Mucosa of descending colon (tissue), 3 donors: ENCODE measurements at regions not wholly inside any gene's neighbourhood (a gene's known extent, or its start where the extent isn't known, plus 50 kb on each side); places are given as distances from the start of the nearest gene placed in this dataset.

Source experiments
- ATAC-seq: fragments of 200-7000 bp; cut with Tn5 transposase; one replicate; pipeline ENCODE4 v1.9.1; 2020; ENCODE audit warnings: mild to moderate bottlenecking, moderate library complexity
- DNase-seq, 3 donors: peaks; one replicate each; pipeline ENCODE4 v3.0.0-alpha.2; 2020
- H3K36me3 ChIP-seq: fragments of 200-600 bp; one replicate; pipeline ENCODE4 v1.8.0; 2021; ENCODE audit warnings: low read depth, mild to moderate bottlenecking
- H3K4me1 ChIP-seq: fragments of 200-600 bp; one replicate; pipeline ENCODE4 v1.8.0; 2021; ENCODE audit warnings: low read depth, mild to moderate bottlenecking
- H3K4me3 ChIP-seq: fragments of 200-600 bp; one replicate; pipeline ENCODE4 v1.8.0; 2021; ENCODE audit warnings: mild to moderate bottlenecking
- H3K9me3 ChIP-seq: fragments of 200-600 bp; one replicate; pipeline ENCODE4 v1.8.0; 2021; ENCODE audit warnings: mild to moderate bottlenecking
- intact Hi-C, 2 donors: fragments of 100-400 bp; cut with DNase I in 1 of 2; cut with micrococcal nuclease in 1 of 2; formaldehyde crosslinking; loops; one replicate each; pipeline versions ENCODE4 v1.11.0 to v1.11.1; 2022; cut with DNase I, micrococcal nuclease
- TF ChIP-seq, protein P1 (sequence below): fragments of 200-600 bp; IDR thresholded peaks from one replicate; pipeline ENCODE4 v1.8.0; 2022; ENCODE audit warnings: antibody characterized with exemption, mild to moderate bottlenecking
- donor health status: DM: no; HTN: no; CAD: no; lungs with moderate emphysema.
- donor health status: DM: no; HTN: no; CAD: no.
- donor health status: DM: no; HTN: yes; CAD: no.

DNA sequence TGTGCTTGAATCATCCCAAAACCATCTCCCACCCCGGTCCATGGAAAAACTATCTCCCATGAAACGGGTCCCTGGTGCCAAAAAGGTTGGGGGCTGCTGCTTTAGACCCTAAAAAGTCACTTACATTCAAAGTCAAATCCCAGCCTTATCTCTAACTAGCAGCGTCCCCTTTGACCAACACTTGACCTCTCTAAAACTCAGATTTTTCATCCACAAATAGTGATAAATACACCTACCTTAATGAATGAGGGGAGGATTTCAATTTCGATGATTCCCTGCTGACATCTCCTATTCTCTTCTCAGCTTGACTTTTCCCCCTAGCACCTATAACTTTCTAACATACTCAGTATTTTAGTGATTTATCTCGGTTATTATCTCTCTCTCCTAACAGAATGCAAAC lies 137.3 kb downstream of the BTG1 start:
- intact Hi-C loops: no loop called here
- ATAC-seq (no peak), DNase-seq (no peak)
- TF ChIP-seq, protein P1, sequence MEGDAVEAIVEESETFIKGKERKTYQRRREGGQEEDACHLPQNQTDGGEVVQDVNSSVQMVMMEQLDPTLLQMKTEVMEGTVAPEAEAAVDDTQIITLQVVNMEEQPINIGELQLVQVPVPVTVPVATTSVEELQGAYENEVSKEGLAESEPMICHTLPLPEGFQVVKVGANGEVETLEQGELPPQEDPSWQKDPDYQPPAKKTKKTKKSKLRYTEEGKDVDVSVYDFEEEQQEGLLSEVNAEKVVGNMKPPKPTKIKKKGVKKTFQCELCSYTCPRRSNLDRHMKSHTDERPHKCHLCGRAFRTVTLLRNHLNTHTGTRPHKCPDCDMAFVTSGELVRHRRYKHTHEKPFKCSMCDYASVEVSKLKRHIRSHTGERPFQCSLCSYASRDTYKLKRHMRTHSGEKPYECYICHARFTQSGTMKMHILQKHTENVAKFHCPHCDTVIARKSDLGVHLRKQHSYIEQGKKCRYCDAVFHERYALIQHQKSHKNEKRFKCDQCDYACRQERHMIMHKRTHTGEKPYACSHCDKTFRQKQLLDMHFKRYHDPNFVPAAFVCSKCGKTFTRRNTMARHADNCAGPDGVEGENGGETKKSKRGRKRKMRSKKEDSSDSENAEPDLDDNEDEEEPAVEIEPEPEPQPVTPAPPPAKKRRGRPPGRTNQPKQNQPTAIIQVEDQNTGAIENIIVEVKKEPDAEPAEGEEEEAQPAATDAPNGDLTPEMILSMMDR: no peak
- H3K4me3 ChIP-seq: no peak overlapping the region
- H3K9me3 ChIP-seq: no peaks in the 10 kb centered on the region
- no peaks in the 10 kb centered on the region for H3K36me3 ChIP-seq
- no peaks in the 10 kb centered on the region for H3K4me1 ChIP-seq

DNA sequence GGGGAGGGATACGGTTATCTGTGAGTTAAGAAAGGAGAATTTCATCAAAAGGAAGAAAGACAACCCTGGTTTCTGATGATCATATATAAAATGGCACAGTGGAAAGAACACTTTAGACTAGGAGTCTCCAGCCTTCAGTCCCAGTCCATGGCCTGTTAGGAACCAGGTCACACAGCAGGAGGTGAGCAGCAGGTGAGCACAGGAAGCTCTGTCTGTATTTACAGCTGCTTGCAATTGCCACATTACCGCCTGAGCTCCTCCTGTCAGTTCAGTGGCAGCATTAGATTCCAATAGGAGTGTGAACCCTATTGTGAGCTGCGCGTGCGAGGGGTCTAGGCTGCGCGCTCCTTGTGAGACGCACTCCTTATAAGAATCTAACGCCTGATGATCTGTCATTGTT lies 137.9 kb downstream of the BTG1 start:
- ATAC-seq (no peak), DNase-seq (no peak)
- Histone ChIP-seq H3K4me1 (no peaks in the 10 kb centered on the region), H3K4me3 (no peak overlapping the region), H3K36me3 (no peaks in the 10 kb centered on the region), H3K9me3 (no peaks in the 10 kb centered on the region)
- intact Hi-C loops: no loop called here
- TF ChIP-seq, protein P1: no peak

DNA sequence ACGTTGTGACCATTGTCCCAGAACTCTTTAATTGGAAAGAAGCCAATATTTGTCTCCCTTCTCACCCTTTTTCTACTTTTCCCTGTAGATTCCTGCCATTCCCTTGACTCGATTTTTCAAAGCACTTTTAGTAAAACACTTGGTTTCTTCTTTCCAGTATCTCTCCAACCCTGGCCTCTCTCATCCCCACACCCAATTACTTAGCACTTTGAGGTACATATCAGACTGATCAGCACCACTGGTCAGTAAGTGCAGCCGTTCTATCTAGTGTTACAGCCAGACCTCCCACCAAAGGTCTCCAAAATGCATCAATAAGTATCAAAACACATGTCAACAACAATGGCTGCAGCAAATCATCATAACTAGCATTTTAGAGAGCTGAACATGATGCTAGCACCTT lies 141.9 kb downstream of the BTG1 start:
- ATAC-seq: no peak
- H3K9me3 ChIP-seq: no peaks in the 10 kb centered on the region
- DNase-seq: no peak
- no peaks in the 10 kb centered on the region for H3K4me1 ChIP-seq
- H3K4me3 ChIP-seq: no peak overlapping the region
- H3K36me3 ChIP-seq: no peaks in the 10 kb centered on the region
- intact Hi-C loops: no loop called here
- TF ChIP-seq, protein P1: no peak

DNA sequence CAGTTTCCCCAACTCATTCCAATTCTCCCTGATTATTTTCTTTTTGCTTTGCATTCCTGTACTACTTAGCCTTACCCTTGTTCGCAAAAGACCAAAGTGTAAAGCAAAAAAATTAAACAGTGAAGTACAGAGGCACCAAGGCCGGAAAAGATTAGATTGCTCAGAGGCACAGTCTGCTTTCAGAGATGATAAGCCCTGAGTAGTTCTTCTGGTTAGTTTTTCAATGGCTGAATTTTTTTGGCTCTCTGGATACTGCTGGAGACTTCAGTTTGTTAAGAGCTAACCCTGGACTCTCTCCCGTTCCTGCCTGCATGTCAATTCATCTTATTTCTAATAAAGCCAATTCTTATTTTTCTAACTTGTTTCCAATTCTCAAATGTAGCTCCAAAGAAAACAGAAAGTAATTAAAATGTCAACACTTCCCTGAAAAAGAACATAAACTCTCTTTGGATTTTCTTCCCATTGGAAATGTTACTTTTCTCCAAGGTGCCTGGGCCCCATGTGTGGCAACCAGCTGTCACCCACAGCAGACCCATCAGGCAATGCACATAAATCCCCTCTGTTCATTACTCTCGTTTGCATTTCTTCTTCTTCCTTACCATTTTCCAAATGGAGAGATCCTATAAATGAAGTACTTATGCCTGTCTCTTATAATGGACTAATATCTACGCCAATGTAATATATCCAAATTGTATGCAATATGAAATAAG lies 142.8 kb downstream of the BTG1 start:
- Histone ChIP-seq H3K9me3 (no peaks in the 10 kb centered on the region), H3K36me3 (no peaks in the 10 kb centered on the region), H3K4me3 (no peak overlapping the region), H3K4me1 (no peaks in the 10 kb centered on the region)
- ATAC-seq: no peak
- no peak for DNase-seq
- intact Hi-C loops: no loop called here
- TF ChIP-seq, protein P1: no peak

DNA sequence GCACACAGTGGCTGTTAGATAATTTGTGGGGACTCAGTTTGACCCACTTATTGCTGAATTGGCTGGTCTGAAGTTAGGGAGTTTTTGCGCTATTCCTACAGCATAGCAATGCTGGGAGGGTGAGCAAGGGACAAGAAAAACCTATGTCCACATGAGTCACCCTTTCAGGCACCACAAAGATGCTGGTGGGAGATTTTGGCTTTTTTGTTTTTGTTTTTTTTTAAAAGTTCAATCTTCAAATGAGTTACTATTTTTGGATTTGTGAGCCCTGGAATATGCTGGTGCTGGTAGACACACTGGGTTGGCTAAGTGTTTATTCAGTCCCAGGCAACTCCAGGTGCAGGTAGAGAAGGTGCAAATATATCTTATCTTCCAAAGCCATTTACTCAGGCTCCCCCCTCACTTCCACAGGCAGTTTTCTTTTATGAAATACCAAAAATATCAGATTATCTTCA lies 143.4 kb downstream of the BTG1 start:
- TF ChIP-seq, protein P1: no peak
- ATAC-seq (no peak), DNase-seq (no peak)
- intact Hi-C loops: no loop called here
- Histone ChIP-seq H3K4me1 (no peaks in the 10 kb centered on the region), H3K4me3 (no peak overlapping the region), H3K36me3 (no peaks in the 10 kb centered on the region), H3K9me3 (no peaks in the 10 kb centered on the region)

DNA sequence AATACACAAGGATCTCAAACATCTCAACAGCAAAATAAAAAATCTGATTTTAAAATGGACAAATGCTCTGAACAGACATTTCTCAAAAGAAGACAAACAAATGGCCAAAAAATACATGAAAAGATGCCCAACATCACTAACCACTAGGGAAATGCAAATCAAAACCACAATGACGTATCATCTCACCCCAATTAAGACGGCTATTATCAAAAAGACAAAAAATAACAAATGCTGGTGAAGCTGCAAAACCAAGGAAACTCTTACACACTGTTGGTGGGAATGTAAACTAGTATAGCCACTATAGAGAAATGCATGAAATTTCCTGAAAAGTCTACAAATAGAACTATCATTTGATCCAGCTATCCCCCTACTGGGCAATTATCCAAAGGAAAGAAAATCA lies 145.0 kb downstream of the BTG1 start:
- no peak for ATAC-seq
- H3K4me1 ChIP-seq: no peaks in the 10 kb centered on the region
- no peaks in the 10 kb centered on the region for H3K36me3 ChIP-seq
- no peak for DNase-seq
- TF ChIP-seq, protein P1: no peak
- H3K4me3 ChIP-seq: no peak overlapping the region
- intact Hi-C loops: no loop called here
- H3K9me3 ChIP-seq: no peaks in the 10 kb centered on the region
